ENCODE measurements at regions not wholly inside any gene's neighbourhood (a gene's known extent, or its start where the extent isn't known, plus 50 kb on each side); places are given as distances from the start of the nearest gene placed in this dataset.

DNA sequence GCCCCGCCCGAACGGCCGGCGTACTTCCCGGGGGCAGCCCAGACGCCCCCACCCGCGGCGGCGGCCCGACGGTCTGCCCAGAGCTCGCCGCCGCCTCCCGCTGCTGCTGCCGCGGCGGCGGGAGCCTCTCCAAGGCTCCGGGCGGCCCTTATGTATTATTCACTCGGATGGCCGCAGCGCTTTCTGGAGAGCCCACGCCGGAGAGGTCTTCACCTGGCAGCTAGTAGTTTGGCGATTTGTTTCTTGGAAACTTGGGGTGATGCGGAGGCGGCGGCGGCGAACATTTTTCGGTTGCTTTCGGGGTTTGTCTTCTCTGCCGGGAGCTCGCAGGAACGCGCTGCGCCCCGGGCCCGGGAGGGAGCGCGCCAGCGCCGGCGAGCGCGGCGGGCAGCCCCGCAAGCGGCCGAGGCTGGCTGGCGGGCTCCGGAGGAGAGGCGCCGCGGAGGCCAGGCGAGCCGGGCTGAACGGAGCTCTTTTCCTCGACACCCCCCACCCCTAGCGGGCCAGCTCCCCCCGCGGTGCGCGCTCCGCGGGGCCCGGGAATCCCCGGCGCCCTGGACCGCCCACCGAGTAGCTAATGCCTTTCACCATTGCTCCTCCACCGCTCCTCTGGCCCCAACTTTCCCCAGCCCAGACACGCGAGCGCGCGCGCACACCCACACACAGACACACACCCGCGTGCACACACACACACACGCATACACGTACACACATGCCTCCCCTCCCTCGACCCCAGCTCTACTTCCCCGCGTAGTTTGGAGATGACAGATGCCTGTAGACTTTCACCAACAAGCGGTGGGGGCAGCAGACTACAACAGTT lies 113.5 kb downstream of the DHX15 start:
- TF ChIP-seq CTCF (IDR thresholded peaks at IDR 0.05; ENCODE audit: low read depth, low read length) = no peak
- H3K4me3 ChIP-seq (ENCODE audit: low read depth, low read length) = peak overlapping the region; percentile 64

- H3K4me3 ChIP-seq (ENCODE audit: low read depth, low read length) = no peak overlapping the region
- TF ChIP-seq CTCF (IDR thresholded peaks at IDR 0.05; ENCODE audit: low read depth, low read length) = no peak
Observed at GRCh38 chr4:24468071-24468470, 116.3 kb downstream of the DHX15 start.

- no peak for TF ChIP-seq CTCF (IDR thresholded peaks at IDR 0.05; ENCODE audit: low read depth, low read length)
- H3K4me3 ChIP-seq (ENCODE audit: low read depth, low read length) = no peak overlapping the region
Observed at GRCh38 chr4:24464566-24464965, 119.8 kb downstream of the DHX15 start.

- H3K4me3 ChIP-seq (ENCODE audit: low read depth, low read length) = no peak overlapping the region
Observed at GRCh38 chr4:24456431-24456830, 127.9 kb downstream of the DHX15 start.

DNA sequence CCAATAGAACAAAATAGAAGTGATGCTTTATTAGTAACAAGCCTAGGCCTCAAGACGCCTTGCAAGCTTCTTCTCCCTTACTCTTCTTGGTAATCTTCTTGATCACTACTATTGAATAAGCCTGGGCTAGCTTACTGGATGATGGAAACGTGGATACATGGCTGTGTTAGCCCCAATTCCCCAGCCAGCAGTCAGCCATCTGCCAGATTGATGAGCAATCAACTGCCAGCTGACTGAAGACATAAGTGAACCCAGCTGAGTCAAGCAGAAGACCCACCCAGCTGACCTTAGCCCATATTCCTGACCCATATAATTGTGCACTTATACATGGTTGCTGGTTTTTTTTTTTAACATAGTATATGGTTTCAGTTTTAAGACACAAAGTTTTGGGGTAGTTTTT lies 130.4 kb downstream of the DHX15 start:
- H3K4me3 ChIP-seq (ENCODE audit: low read depth, low read length) = no peak overlapping the region
- TF ChIP-seq CTCF (IDR thresholded peaks at IDR 0.05; ENCODE audit: low read depth, low read length) = no peak

More at GRCh38 chr4:24456431-24456830, 127.9 kb downstream of the DHX15 start:
- TF ChIP-seq CTCF (IDR thresholded peaks at IDR 0.05; ENCODE audit: low read depth, low read length) = no peak

GRCh38 chr4:24451870-24452269 lies 132.5 kb downstream of the DHX15 start:
- TF ChIP-seq CTCF (IDR thresholded peaks at IDR 0.05; ENCODE audit: low read depth, low read length) = no peak
- no peak overlapping the region for H3K4me3 ChIP-seq (ENCODE audit: low read depth, low read length)

DNA sequence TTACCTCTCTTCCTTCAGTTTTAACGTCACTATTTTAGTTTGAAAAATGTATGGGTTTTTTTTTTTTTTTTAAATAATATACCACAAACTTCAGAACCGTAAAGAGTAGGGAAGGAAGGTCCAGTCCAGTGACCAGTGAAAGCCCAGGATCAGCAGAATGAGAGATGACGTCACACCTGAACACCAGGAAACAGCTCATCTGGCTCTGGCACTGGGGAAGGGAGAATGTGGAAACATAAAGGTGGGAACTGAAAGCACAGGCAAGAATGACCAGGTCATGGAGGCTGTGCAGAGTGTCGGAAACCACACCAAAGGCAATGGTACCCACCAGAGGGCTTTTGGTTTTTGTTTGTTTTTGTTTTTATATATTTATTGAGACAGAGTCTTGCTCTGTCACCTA lies 141.2 kb downstream of the DHX15 start:
- no peak for TF ChIP-seq CTCF (IDR thresholded peaks at IDR 0.05; ENCODE audit: low read depth, low read length)

More for the DNA sequence above, 141.2 kb downstream of the DHX15 start:
- no peak overlapping the region for H3K4me3 ChIP-seq (ENCODE audit: low read depth, low read length)
